NCI-H1092 treated with DMSO at 0.1 percent for 48 hours (cell line): ENCODE measurements at regions not wholly inside any gene's neighbourhood (a gene's known extent, or its start where the extent isn't known, plus 50 kb on each side); places are given as distances from the start of the nearest gene placed in this dataset.

ENCODE experiments used
- DNase-seq: peaks from one replicate; lab custom pipeline; 2025; lab: John Stamatoyannopoulos, UW

GRCh38 chr10:83937161-83937560 lies 202.1 kb upstream of the GHITM start:
- DNase-seq = no peak

- no peak for DNase-seq
Measured at GRCh38 chr10:83937826-83938225, 201.5 kb upstream of the GHITM start.

- DNase-seq = no peak
Measured at GRCh38 chr10:83941189-83941588, 198.1 kb upstream of the GHITM start.

GRCh38 chr10:83942410-83942809 lies 196.9 kb upstream of the GHITM start:
- no peak for DNase-seq

- DNase-seq = no peak
Measured at GRCh38 chr10:83943049-83943448, 196.3 kb upstream of the GHITM start.

- no peak for DNase-seq
Measured at GRCh38 chr10:83943920-83944319, 195.4 kb upstream of the GHITM start.

GRCh38 chr10:83945982-83946718 lies 193.2 kb upstream of the GHITM start:
- peak; percentile 73 for DNase-seq

GRCh38 chr10:83952314-83952713 lies 187.0 kb upstream of the GHITM start:
- DNase-seq = no peak

GRCh38 chr10:83953589-83953988 lies 185.7 kb upstream of the GHITM start:
- DNase-seq = no peak

- DNase-seq = no peak
Measured at GRCh38 chr10:83954193-83954799, 185.0 kb upstream of the GHITM start.

- DNase-seq = no peak
Measured at GRCh38 chr10:83955406-83955805, 183.9 kb upstream of the GHITM start.

GRCh38 chr10:83957168-83957947 lies 182.0 kb upstream of the GHITM start:
- DNase-seq = no peak

- DNase-seq = no peak
Measured at GRCh38 chr10:83959328-83959727, 180.0 kb upstream of the GHITM start.

GRCh38 chr10:83960125-83960524 lies 179.2 kb upstream of the GHITM start:
- no peak for DNase-seq

- peak; percentile 24 for DNase-seq
Measured at GRCh38 chr10:83961620-83962019, 177.7 kb upstream of the GHITM start.

GRCh38 chr10:83963446-83963845 lies 175.9 kb upstream of the GHITM start:
- no peak for DNase-seq

- DNase-seq = no peak
Measured at GRCh38 chr10:83965473-83965872, 173.8 kb upstream of the GHITM start.

GRCh38 chr10:83968052-83968451 lies 171.3 kb upstream of the GHITM start:
- DNase-seq = no peak

- DNase-seq = no peak
Measured at GRCh38 chr10:83978681-83979383, 160.5 kb upstream of the GHITM start.

- DNase-seq = no peak
Measured at GRCh38 chr10:83982812-83983211, 156.5 kb upstream of the GHITM start.

- no peak for DNase-seq
Measured at GRCh38 chr10:83983578-83984255, 155.6 kb upstream of the GHITM start.

- no peak for DNase-seq
Measured at GRCh38 chr10:83984256-83984640, 155.1 kb upstream of the GHITM start.
